NB4 (cell line): ENCODE measurements at regions not wholly inside any gene's neighbourhood (a gene's known extent, or its start where the extent isn't known, plus 50 kb on each side); places are given as distances from the start of the nearest gene placed in this dataset.
"Not testable (repeated sequence)": the region's sequence is repeated elsewhere in the genome, so short reads cannot be mapped to it uniquely, and the experiment has no call there.

Experiments
- CTCF ChIP-seq: IDR thresholded peaks from one replicate; pipeline ENCODE4 v1.5.1; 2012; ENCODE audit warnings: low read depth, low read length
- MAX ChIP-seq: IDR thresholded peaks from 2 replicates; pipeline ENCODE4 v1.6.1; 2011; ENCODE audit warnings: low read depth, low read length
- MYC ChIP-seq: IDR thresholded peaks from 2 replicates; pipeline ENCODE4 v1.6.1; 2011; ENCODE audit warnings: low read depth, low read length
- POLR2A ChIP-seq: IDR thresholded peaks from 2 replicates; pipeline ENCODE4 v1.6.1; 2011; ENCODE audit warnings: mild to moderate bottlenecking; ENCODE audit not compliant: insufficient read length; ENCODE audit errors: extremely low read depth

GRCh38 chr1:196031387-196031786 lies 576.9 kb downstream of the KCNT2 start:
- TF ChIP-seq CTCF, POLR2A, MAX, MYC: not testable (repeated sequence)
